Spinal cord (tissue), 9 donors: ENCODE measurements at regions not wholly inside any gene's neighbourhood (a gene's known extent, or its start where the extent isn't known, plus 50 kb on each side); places are given as distances from the start of the nearest gene placed in this dataset.
"Not testable (repeated sequence)": the region's sequence is repeated elsewhere in the genome, so short reads cannot be mapped to it uniquely, and the experiment has no call there.

Source experiments
- DNase-seq, 6 donors: peaks; one replicate each; pipeline versions ENCODE4 v3.0.0 to v3.0.0-alpha.2; 2013 to 2015; ENCODE audit warnings: low spot score in 6 of 6, low read depth in 4 of 6
- H3K27ac ChIP-seq: one replicate; pipeline ENCODE4 v1.5.1; 2013; ENCODE audit warnings: low read depth, low read length, control low read depth
- H3K27me3 ChIP-seq: one replicate; pipeline ENCODE4 v1.6.1; 2013; ENCODE audit warnings: low read length; ENCODE audit not compliant: control insufficient read depth, insufficient read depth
- H3K36me3 ChIP-seq: one replicate; pipeline ENCODE4 v1.6.1; 2013; ENCODE audit warnings: low read length; ENCODE audit not compliant: control insufficient read depth, insufficient read depth
- H3K4me1 ChIP-seq: one replicate; pipeline ENCODE4 v1.6.1; 2013; ENCODE audit warnings: low read length; ENCODE audit not compliant: control insufficient read depth, insufficient read depth
- H3K4me3 ChIP-seq: one replicate; pipeline ENCODE4 v1.5.1; 2013; ENCODE audit warnings: low read depth, low read length, control low read depth
- H3K9me3 ChIP-seq: one replicate; pipeline ENCODE4 v1.6.1; 2013; ENCODE audit warnings: low read length; ENCODE audit not compliant: control insufficient read depth, insufficient read depth
- WGBS: methylation state at CpG from one replicate; pipeline ENCODE4 v1.1.5; 2013; ENCODE audit warnings: missing lambda C conversion rate; ENCODE audit not compliant: insufficient coverage; 5-methylcytosine and 5-hydroxymethylcytosine counted together
- donor health status: healthy.

GRCh38 chrX:74104356-74105015, 199.5 kb upstream of the ZCCHC13 start:
- Histone ChIP-seq H3K27ac (no peak overlapping the region), H3K36me3 (no peaks in the 10 kb centered on the region), H3K9me3 (peaks cover 2% of the 10 kb centered on the region), H3K27me3 (no peaks in the 10 kb centered on the region), H3K4me3 (no peak overlapping the region), H3K4me1 (no peaks in the 10 kb centered on the region)
- DNase-seq = no peak
- 73% methylated on average over 2 of the region's 3 CpGs for WGBS

- H3K4me1 ChIP-seq, H3K27me3 ChIP-seq, H3K4me3 ChIP-seq, H3K36me3 ChIP-seq, H3K27ac ChIP-seq, H3K9me3 ChIP-seq, DNase-seq: not testable (repeated sequence)
- WGBS = 94% methylated on average over 23 of the region's 31 CpGs
Measured at GRCh38 chrX:74098407-74098806, 205.6 kb upstream of the ZCCHC13 start.

GRCh38 chrX:74090049-74090448, 213.9 kb upstream of the ZCCHC13 start:
- Histone ChIP-seq H3K4me3 (no peak overlapping the region), H3K36me3 (peaks cover 3% of the 10 kb centered on the region), H3K27ac (no peak overlapping the region), H3K9me3 (peaks cover 6% of the 10 kb centered on the region), H3K27me3 (peaks cover 3% of the 10 kb centered on the region), H3K4me1 (no peaks in the 10 kb centered on the region)
- WGBS = 80% methylated on average over 3 of the region's 3 CpGs
- DNase-seq = no peak

- H3K9me3 ChIP-seq = peaks cover 4% of the 10 kb centered on the region
- whole genome bisulfite sequencing = 67% methylated on average over 1 of the region's 1 CpG
- no peak overlapping the region for H3K4me3 ChIP-seq
- DNase-seq = no peak
- H3K27me3 ChIP-seq = peaks cover 3% of the 10 kb centered on the region
- no peak overlapping the region for H3K27ac ChIP-seq
- peaks cover 3% of the 10 kb centered on the region for H3K36me3 ChIP-seq
- no peaks in the 10 kb centered on the region for H3K4me1 ChIP-seq
Measured at GRCh38 chrX:74085642-74086236, 218.2 kb upstream of the ZCCHC13 start.

GRCh38 chrX:74080165-74080564, 223.8 kb upstream of the ZCCHC13 start:
- Histone ChIP-seq H3K4me1 (no peaks in the 10 kb centered on the region), H3K36me3 (no peaks in the 10 kb centered on the region), H3K27me3 (peaks cover 2% of the 10 kb centered on the region), H3K27ac (no peak overlapping the region), H3K4me3 (no peak overlapping the region), H3K9me3 (peaks cover 2% of the 10 kb centered on the region)
- DNase-seq = no peak

GRCh38 chrX:74065831-74066390, 213.4 kb upstream of the XIST start:
- 88% methylated on average over 22 of the region's 27 CpGs for WGBS
- Histone ChIP-seq H3K4me1 (no peaks in the 10 kb centered on the region), H3K36me3 (peaks cover 7% of the 10 kb centered on the region), H3K27ac (no peak overlapping the region), H3K27me3 (peaks cover 2% of the 10 kb centered on the region), H3K4me3 (no peak overlapping the region), H3K9me3 (peaks cover 6% of the 10 kb centered on the region)
- DNase-seq = no peak

- Histone ChIP-seq H3K4me1 (no peaks in the 10 kb centered on the region), H3K27ac (no peak overlapping the region), H3K36me3 (peaks cover 4% of the 10 kb centered on the region), H3K4me3 (no peak overlapping the region), H3K9me3 (peaks cover 2% of the 10 kb centered on the region), H3K27me3 (peaks cover 2% of the 10 kb centered on the region)
- WGBS = 80% methylated on average over 1 of the region's 1 CpG
- no peak for DNase-seq
Measured at GRCh38 chrX:74063426-74064155, 211.1 kb upstream of the XIST start.

- Histone ChIP-seq H3K4me3 (no peak overlapping the region), H3K9me3 (no peaks in the 10 kb centered on the region), H3K27ac (no peak overlapping the region), H3K27me3 (peaks cover 2% of the 10 kb centered on the region), H3K4me1 (no peaks in the 10 kb centered on the region), H3K36me3 (peaks cover 4% of the 10 kb centered on the region)
- no peak for DNase-seq
- 64% methylated on average over 2 of the region's 4 CpGs for WGBS
Measured at GRCh38 chrX:74061879-74062278, 209.4 kb upstream of the XIST start.

- DNase-seq = no peak
- H3K27ac ChIP-seq = no peak overlapping the region
- H3K9me3 ChIP-seq = peaks cover 1% of the 10 kb centered on the region
- H3K4me1 ChIP-seq = no peaks in the 10 kb centered on the region
- H3K36me3 ChIP-seq = no peaks in the 10 kb centered on the region
- no peak overlapping the region for H3K4me3 ChIP-seq
- no peaks in the 10 kb centered on the region for H3K27me3 ChIP-seq
Measured at GRCh38 chrX:74049126-74049525, 196.6 kb upstream of the XIST start.

- H3K36me3 ChIP-seq, H3K4me3 ChIP-seq, DNase-seq, H3K4me1 ChIP-seq, H3K27ac ChIP-seq, H3K27me3 ChIP-seq, H3K9me3 ChIP-seq: not testable (repeated sequence)
- WGBS = no CpG with 5 or more reads among the region's 1 CpG
Measured at GRCh38 chrX:74034066-74034465, 181.6 kb upstream of the XIST start.
